HEK293 (cell line): ENCODE measurements at regions not wholly inside any gene's neighbourhood (a gene's known extent, or its start where the extent isn't known, plus 50 kb on each side); places are given as distances from the start of the nearest gene placed in this dataset.

Source experiments
- REPIN1 ChIP-seq: fragments of 450-650 bp; formaldehyde crosslinking; IDR thresholded peaks from 2 replicates; pipeline ENCODE4 v1.5.1; 2017; ENCODE audit warnings: missing biosample characterization, missing genetic modification characterization, low read depth
- ZNF214 ChIP-seq: fragments of 450-650 bp; formaldehyde crosslinking; IDR thresholded peaks from 2 replicates; pipeline ENCODE4 v1.5.1; 2017; ENCODE audit warnings: missing biosample characterization, mild to moderate bottlenecking, missing genetic modification characterization, borderline replicate concordance
- ZNF785 ChIP-seq: fragments of 450-650 bp; formaldehyde crosslinking; IDR thresholded peaks from 2 replicates; pipeline ENCODE4 v1.5.1; 2016; ENCODE audit warnings: missing biosample characterization, missing genetic modification characterization
- ZNF843 ChIP-seq: fragments of 450-650 bp; formaldehyde crosslinking; IDR thresholded peaks from 2 replicates; pipeline ENCODE4 v1.5.1; 2016; ENCODE audit warnings: missing biosample characterization, missing genetic modification characterization
- TF ChIP-seq, protein P1 (sequence below): fragments of 450-650 bp; formaldehyde crosslinking; IDR thresholded peaks from 2 replicates; pipeline ENCODE4 v1.5.1; 2016; ENCODE audit warnings: missing biosample characterization, missing genetic modification characterization

DNA sequence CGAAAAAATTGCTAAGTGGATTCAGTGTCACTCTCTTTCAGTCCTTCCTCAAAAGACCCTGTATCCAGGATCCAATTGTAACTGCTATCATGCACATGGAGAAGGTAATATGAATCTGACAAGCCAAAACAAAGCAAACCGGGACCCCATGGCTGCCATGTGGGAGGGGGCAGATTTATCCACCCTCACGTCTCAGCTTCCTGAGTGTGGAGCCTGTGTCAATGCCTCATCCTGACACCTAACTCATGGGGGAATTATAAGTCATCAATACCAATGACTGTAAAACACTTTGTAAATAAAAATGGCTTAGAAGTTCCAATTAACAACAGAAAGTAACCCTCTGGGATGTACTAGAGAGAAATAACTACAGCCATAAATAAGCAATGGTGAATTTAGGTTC is 174.1 kb upstream of the MCHR2 start:
- TF ChIP-seq ZNF785 (no peak), ZNF843 (tag by site-specific recombination) (no peak), REPIN1 (tag by site-specific recombination) (no peak), ZNF214 (tag by site-specific recombination) (no peak)
- TF ChIP-seq, protein P1, sequence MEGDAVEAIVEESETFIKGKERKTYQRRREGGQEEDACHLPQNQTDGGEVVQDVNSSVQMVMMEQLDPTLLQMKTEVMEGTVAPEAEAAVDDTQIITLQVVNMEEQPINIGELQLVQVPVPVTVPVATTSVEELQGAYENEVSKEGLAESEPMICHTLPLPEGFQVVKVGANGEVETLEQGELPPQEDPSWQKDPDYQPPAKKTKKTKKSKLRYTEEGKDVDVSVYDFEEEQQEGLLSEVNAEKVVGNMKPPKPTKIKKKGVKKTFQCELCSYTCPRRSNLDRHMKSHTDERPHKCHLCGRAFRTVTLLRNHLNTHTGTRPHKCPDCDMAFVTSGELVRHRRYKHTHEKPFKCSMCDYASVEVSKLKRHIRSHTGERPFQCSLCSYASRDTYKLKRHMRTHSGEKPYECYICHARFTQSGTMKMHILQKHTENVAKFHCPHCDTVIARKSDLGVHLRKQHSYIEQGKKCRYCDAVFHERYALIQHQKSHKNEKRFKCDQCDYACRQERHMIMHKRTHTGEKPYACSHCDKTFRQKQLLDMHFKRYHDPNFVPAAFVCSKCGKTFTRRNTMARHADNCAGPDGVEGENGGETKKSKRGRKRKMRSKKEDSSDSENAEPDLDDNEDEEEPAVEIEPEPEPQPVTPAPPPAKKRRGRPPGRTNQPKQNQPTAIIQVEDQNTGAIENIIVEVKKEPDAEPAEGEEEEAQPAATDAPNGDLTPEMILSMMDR (tag by site-specific recombination) = no peak
